ENCODE measurements at regions not wholly inside any gene's neighbourhood (a gene's known extent, or its start where the extent isn't known, plus 50 kb on each side); places are given as distances from the start of the nearest gene placed in this dataset.

DNA sequence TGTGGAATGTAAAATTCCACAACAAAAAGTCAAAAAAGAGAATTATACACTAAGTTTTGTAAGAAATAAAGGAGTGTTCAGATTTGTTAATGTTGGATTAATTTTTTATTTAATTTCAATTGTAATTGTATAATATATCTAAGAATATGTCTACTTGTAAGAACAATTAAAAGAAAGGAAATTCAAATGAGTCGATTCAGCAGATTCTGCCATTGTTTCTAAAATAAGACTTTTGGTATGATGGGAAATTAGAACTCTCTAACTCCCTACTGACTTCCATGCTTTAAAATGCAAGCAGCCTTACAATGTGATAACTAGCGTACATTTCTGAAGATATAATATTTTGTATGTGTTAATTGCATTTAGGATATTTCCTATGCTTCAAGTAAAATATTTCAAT is 395.9 kb upstream of the ZNF717 start:
- no peaks in the 10 kb centered on the region for H3K9me3 ChIP-seq (replicated peaks; ENCODE audit: control insufficient read depth, insufficient read depth, low read length)
- H2AFZ ChIP-seq (ENCODE audit: control insufficient read depth, low read depth, low read length) = no peak overlapping the region
- intact Hi-C loops (cut with micrococcal nuclease; ENCODE audit: unreplicated experiment) (no loop called here), in situ Hi-C loops (cut with MboI) (no loop called here)
- TF ChIP-seq CEBPB (IDR thresholded peaks at IDR 0.05; ENCODE audit: borderline replicate concordance in 1 of 2, low read depth in 2 of 2, low read length in 2 of 2) (no peak), IRF4 (IDR thresholded peaks at IDR 0.05; ENCODE audit: low read depth, low read length) (no peak), BHLHE40 (IDR thresholded peaks at IDR 0.05; ENCODE audit: borderline replicate concordance in 1 of 2, low read depth in 2 of 2, low read length in 1 of 2) (no peak), POU2F2 (IDR thresholded peaks at IDR 0.05; ENCODE audit: borderline replicate concordance, low read depth, low read length) (no peak), EP300 (IDR thresholded peaks at IDR 0.05; ENCODE audit: borderline replicate concordance in 1 of 2, control insufficient read depth in 1 of 2, low read depth in 2 of 2, low read length in 2 of 2) (no peak), MYC (IDR thresholded peaks at IDR 0.05; ENCODE audit: insufficient read depth, insufficient read length, insufficient replicate concordance, low read length, severe bottlenecking) (no peak), HDAC2 (IDR thresholded peaks at IDR 0.05) (no peak), ZNF207 (IDR thresholded peaks at IDR 0.05; ENCODE audit: borderline replicate concordance) (no peak), PAX5 (IDR thresholded peaks at IDR 0.05; ENCODE audit: borderline replicate concordance, low read depth, low read length) (no peak), CREB1 (IDR thresholded peaks at IDR 0.05; ENCODE audit: low read depth) (no peak), ETV6 (conservative IDR thresholded peaks at IDR 0.05 in 1 of 2, IDR thresholded peaks at IDR 0.05 in 1 of 2; ENCODE audit: borderline replicate concordance in 1 of 2, low read depth in 1 of 2) (no peak), CBFB (IDR thresholded peaks at IDR 0.05; ENCODE audit: low read depth) (no peak), POLR2AphosphoS5 (IDR thresholded peaks at IDR 0.05; ENCODE audit: low read length) (no peak), SREBF2 (IDR thresholded peaks at IDR 0.05; ENCODE audit: low read length) (no peak)
- TF ChIP-seq, protein P1, sequence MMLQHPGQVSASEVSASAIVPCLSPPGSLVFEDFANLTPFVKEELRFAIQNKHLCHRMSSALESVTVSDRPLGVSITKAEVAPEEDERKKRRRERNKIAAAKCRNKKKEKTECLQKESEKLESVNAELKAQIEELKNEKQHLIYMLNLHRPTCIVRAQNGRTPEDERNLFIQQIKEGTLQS (IDR thresholded peaks at IDR 0.05; ENCODE audit: borderline replicate concordance, extremely low read depth, low read depth, low read length) = no peak
- H3K9ac ChIP-seq (ENCODE audit: control insufficient read depth, insufficient read depth, low read length) = no peak overlapping the region
- H3K4me2 ChIP-seq (ENCODE audit: control insufficient read depth, insufficient read depth) = no peak overlapping the region
- ATAC-seq = no peak
- ChIA-PET RAD21 (ENCODE audit: unreplicated experiment) (no interaction called here), CTCF (no interaction called here), SMC1A (ENCODE audit: uncharacterized antibody, unreplicated experiment) (no interaction called here), POLR2A (no interaction called here)
- no peaks in the 10 kb centered on the region for H3K27me3 ChIP-seq (replicated peaks in 1 of 2; ENCODE audit: control insufficient read depth in 2 of 2, insufficient read depth in 2 of 2, low read length in 1 of 2)
- H3K4me3 ChIP-seq = no peak overlapping the region
- H3K36me3 ChIP-seq (ENCODE audit: control insufficient read depth in 2 of 2, insufficient read depth in 2 of 2, low read length in 1 of 2) = no peaks in the 10 kb centered on the region
- H3K4me1 ChIP-seq (ENCODE audit: control insufficient read depth, insufficient read depth, low read length) = no peaks in the 10 kb centered on the region
- no peaks in the 10 kb centered on the region for H3K79me2 ChIP-seq (ENCODE audit: control insufficient read depth, insufficient read depth, low read length)
- H3K27ac ChIP-seq (ENCODE audit: control insufficient read depth, insufficient read depth) = no peak overlapping the region
- no peak for DNase-seq (ENCODE audit: low read depth, low spot score)
- no peak for FAIRE-seq
- no peaks in the 10 kb centered on the region for H4K20me1 ChIP-seq (ENCODE audit: control insufficient read depth, insufficient read depth)
- 17% methylated on average over 2 of the region's 2 CpGs for WGBS (ENCODE audit: insufficient coverage, insufficient replicate concordance, low lambda C conversion rate, missing lambda C conversion rate)
- BruUV-seq (replicated peaks) = no TSS peak
